H1 (cell line): ENCODE measurements at regions not wholly inside any gene's neighbourhood (a gene's known extent, or its start where the extent isn't known, plus 50 kb on each side); places are given as distances from the start of the nearest gene placed in this dataset.

Source experiments
- CHD1 ChIP-seq: IDR thresholded peaks from 2 replicates; pipeline ENCODE4 v1.6.1; 2012; ENCODE audit warnings: low read depth, low read length, improper control_type of control experiment
- EGR1 ChIP-seq: IDR thresholded peaks from 2 replicates; pipeline ENCODE4 v1.6.1; 2011; ENCODE audit warnings: low read depth, low read length, borderline replicate concordance
- FOSL1 ChIP-seq: IDR thresholded peaks from 2 replicates; pipeline ENCODE4 v1.6.1; 2011; ENCODE audit warnings: mild to moderate bottlenecking, low read depth, low read length, moderate library complexity; ENCODE audit not compliant: insufficient read depth
- GABPA ChIP-seq: IDR thresholded peaks from 2 replicates; pipeline ENCODE4 v1.6.1; 2011; ENCODE audit warnings: mild to moderate bottlenecking, low read length, moderate library complexity, borderline replicate concordance; ENCODE audit not compliant: insufficient read depth
- KDM5A ChIP-seq: fragments of 200-600 bp; IDR thresholded peaks from 2 replicates; pipeline ENCODE4 v1.7.1; 2012; ENCODE audit warnings: mild to moderate bottlenecking, low read length, inconsistent platforms, mixed read lengths
- RBBP5 ChIP-seq: IDR thresholded peaks from 2 replicates; pipeline ENCODE4 v1.7.1; 2012; ENCODE audit warnings: low read depth, mild to moderate bottlenecking, inconsistent platforms, low read length, moderate library complexity, borderline replicate concordance

GRCh38 chr3:159848348-159849118, 140.1 kb upstream of the IL12A start (continued):
- TF ChIP-seq GABPA = no peak
- no peak for TF ChIP-seq FOSL1
- no peak for TF ChIP-seq RBBP5
- no peak for TF ChIP-seq CHD1
- TF ChIP-seq KDM5A = no peak
- TF ChIP-seq EGR1 = no peak
